ENCODE measurements at regions not wholly inside any gene's neighbourhood (a gene's known extent, or its start where the extent isn't known, plus 50 kb on each side); places are given as distances from the start of the nearest gene placed in this dataset.

- TF ChIP-seq ZBED4 (CRISPR knock-in tag; IDR thresholded peaks at IDR 0.05; ENCODE audit: borderline replicate concordance): no peak
- TF ChIP-seq DZIP1 (CRISPR knock-in tag; IDR thresholded peaks at IDR 0.05): no peak
- 30% methylated on average over 5 of the region's 5 CpGs for WGBS (ENCODE audit: low lambda C conversion rate)
- Histone ChIP-seq H3K27ac (ENCODE audit: extremely low read length, insufficient read depth, low read length) (no peak overlapping the region), H2AFZ (ENCODE audit: low read length) (no peak overlapping the region), H3K4me1 (ENCODE audit: insufficient read depth, low read length) (no peaks in the 10 kb centered on the region), H3K4me3 (replicated peaks in 1 of 3; ENCODE audit: insufficient read depth in 1 of 3, low read depth in 2 of 3, low read length in 3 of 3) (no peak overlapping the region), H3K9ac (ENCODE audit: insufficient read depth, low read depth, low read length) (no peak overlapping the region), H3K9me3 (ENCODE audit: low read length) (no peaks in the 10 kb centered on the region), H4K20me1 (ENCODE audit: insufficient read depth, low read length) (no peaks in the 10 kb centered on the region), H3K27me3 (ENCODE audit: control insufficient read depth in 1 of 2, insufficient read depth in 2 of 2, low read length in 2 of 2) (peaks cover 0 to 7% of the 10 kb centered on the region in 2 experiments; a peak in 3 of 5 replicates), H3K79me2 (ENCODE audit: insufficient read depth, low read length) (no peaks in the 10 kb centered on the region), H3K36me3 (replicated peaks in 1 of 2; ENCODE audit: control insufficient read depth in 1 of 2, insufficient read depth in 2 of 2, low read length in 2 of 2) (no peaks in the 10 kb centered on the region), H3K4me2 (ENCODE audit: low read depth, low read length) (no peak overlapping the region)
- in situ Hi-C loops (cut with HindIII; ENCODE audit: extremely low pct_ligation_motif_present, low pct_unique_long_range_greater_than_20kb) (no loop called here), intact Hi-C loops (cut with micrococcal nuclease; ENCODE audit: unreplicated experiment) (no loop called here)
- FAIRE-seq: no peak
- no peak for DNase-seq (ENCODE audit: low spot score)
- ATAC-seq: no peak
- CTCF ChIA-PET (ENCODE audit: low intra/inter-chr PET ratio, low total read pairs): no interaction called here
- BruUV-seq (replicated peaks): no TSS peak
- POLR2A ChIA-PET: no interaction called here
Observed at GRCh38 chr2:216789081-216789480, 70.8 kb downstream of the TNP1 start.

Data from HepG2 (cell line).